ENCODE measurements at regions not wholly inside any gene's neighbourhood (a gene's known extent, or its start where the extent isn't known, plus 50 kb on each side); places are given as distances from the start of the nearest gene placed in this dataset.
A peak's percentile ranks its signal among the peaks of the same experiment; 100 is the strongest.
"Not testable (repeated sequence)": the region's sequence is repeated elsewhere in the genome, so short reads cannot be mapped to it uniquely, and the experiment has no call there.

DNA sequence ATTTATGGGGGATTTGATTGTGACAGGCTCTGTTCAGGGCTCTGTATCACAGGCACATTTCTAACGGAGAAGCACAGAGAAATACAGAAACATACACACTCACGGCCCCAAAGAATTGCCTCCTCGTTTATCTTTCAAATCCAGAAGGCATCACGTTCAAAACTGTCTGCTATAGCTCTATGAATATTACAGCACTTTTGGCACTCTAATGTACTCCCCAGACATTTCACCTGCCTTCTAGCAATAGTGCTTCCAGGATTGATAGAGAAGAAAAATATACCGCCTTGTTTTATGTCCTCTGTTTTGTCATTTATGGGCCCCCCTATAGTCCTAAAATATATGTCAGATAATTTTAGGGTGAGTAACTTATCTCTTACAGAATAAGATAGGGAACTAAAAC is 947.5 kb downstream of the ANKRD7 start:
- no peak for DNase-seq

DNA sequence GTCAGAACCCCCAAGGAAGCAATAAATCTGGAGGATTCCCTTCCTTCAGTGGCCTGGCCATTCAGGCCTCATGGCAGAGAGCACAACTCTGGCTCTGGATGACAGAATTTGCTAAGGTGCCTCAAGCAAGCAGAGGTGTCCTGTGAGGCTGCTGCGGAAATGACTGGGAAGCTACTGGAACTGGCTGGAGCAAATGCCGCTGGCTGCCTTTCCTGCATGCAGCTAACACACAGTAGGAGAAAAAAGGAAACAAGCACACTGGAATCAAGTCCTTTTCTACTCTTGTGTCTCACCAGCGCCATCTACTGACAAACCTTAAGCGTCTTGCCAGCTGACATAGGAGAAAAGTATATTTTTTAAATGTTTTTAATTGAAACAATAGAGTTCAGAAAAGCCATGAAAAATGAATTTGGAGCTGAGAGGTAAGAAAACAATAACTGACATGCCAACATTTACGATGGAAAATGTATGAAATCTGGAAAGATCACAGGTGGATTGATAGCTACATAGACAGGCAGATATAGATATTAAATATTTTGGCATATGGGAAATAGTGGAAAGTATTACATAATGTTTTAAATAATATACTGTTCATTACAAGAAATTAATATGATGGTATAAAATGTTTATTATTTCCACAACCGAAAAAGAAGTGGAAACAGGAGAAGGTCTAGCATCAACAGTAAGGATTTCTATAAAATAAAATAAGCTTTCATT is 951.6 kb downstream of the ANKRD7 start:
- peak; percentile 53 for DNase-seq

DNA sequence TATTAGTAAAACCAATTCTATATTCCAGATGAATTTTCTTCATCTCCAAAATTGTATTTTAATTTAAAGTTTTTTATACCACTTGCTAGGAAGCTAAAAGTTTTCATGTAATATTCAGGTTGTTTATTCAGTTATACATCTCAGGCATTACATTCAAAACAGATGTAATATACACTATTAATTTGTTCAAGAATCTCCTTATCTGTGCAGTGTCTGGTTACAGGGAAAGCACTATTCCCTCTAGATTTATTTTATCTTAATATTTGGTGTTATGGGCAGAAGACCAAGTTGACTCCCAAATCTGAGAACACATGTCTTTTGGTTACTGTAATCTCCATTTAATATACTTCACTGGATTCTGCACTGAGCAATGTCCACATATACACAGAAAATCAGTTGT is 953.4 kb downstream of the ANKRD7 start:
- no peak for DNase-seq

DNA sequence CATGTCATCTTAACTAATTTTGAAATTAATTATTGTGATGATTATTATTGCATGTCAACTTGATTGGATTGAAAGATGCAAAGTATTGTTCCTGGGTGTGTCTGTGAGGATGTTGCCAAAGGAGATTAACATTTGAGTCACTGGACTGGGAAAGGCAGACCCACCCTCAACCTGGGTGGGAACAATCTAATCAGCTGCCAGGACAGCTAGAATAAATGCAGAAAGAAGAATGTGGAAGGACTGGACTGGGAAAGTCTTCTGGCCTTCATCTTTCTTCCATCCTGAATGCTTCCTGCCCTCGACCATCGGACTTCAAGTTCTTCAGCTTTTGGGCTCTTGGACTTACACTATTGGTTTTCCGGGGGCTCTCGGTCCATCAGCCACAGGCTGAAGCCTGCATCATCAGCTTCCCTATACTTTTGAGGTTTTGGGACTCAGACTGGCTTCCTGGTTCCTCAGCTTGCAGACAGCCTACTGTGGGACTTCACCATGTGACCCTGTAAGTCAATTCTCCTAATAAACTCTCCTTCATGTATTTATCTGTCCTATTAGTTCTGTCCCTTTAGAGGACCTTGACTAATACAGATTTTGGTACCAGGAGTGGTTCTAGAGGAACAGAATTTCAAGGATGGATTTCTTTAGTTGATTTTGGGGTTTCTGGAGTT is 959.8 kb downstream of the ANKRD7 start:
- no peak for DNase-seq

DNA sequence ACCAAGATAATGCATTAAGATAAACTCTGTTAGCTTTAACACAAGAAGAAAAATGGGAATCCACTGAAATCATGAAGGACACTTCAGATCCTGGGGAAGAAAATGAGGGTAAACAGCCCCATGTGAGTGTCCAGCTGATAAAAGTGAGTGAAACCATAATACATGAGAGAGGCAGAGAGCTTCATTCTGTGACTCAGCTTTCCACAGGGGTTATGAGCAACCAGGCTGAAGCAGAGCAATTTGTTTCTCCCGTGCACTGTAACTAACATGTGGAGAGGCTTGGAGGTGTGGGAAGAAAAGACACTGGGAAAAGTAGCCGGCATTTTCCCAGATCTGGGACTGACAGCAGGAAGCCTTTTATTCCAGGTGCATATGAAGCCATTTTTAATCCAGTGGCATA is 971.7 kb downstream of the ANKRD7 start:
- no peak for DNase-seq

DNA sequence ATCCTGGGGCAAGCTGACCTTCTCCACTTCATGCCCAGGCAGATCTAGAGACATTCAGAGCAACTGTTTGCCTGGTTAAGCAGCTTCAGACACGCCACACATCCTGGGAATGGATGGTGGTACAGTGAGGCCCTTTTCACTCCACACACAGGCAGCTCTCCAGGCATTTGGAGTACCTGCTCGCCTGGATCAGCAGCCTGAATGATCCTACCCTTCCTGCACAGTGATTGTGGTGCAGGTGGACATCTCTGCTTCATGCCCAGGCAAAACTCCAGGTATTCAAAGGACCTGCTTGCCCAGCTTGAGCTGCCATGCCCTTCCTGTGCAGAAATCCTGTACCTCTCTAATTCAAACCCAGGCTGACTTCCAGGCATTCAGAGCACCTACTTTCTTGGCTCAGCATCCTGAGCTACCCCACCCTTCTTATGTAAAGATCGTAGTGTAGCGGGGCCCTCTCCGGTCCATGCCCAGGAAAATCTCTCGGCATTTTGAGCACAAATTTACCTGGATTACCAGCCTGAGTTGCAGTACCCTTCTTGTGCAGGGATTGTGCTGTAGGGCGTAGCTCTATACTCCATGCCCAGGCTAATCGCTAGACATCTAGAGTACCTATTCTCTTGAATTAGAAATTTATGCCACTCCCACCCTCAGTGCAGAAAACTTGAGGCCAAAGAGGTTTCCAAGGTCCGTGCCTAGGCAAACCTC is 972.8 kb downstream of the ANKRD7 start:
- DNase-seq = no peak

DNA sequence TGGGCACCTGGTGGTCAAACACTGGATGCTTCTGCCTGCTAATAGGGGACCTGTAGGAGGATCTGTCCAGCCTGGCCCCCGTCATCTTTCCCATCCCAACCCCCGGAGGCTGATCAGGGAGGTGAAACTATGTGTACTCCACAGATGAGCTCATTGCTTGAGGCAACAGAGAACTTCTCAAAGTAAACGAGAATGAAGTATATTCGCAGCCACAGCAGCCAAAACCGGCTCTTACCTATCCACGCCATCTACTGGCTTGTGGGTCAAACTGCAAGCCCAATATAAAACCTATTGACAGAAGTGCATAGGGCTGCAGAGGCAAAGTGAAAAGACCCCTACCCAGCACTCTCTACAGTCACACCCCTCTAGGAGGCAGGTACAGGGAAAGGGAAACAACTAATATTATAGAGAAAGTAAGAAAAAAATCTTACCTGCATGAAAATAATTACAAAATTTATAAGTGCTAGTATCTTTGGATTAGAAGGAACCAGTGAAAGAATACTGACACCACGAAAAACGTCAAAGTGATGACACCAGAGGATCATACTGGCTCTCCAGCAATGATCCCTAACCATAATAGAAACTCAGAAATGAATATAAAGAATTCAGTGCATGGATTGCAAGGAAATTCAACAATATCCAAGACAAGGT is 973.5 kb downstream of the ANKRD7 start:
- DNase-seq = peak; percentile 35

DNA sequence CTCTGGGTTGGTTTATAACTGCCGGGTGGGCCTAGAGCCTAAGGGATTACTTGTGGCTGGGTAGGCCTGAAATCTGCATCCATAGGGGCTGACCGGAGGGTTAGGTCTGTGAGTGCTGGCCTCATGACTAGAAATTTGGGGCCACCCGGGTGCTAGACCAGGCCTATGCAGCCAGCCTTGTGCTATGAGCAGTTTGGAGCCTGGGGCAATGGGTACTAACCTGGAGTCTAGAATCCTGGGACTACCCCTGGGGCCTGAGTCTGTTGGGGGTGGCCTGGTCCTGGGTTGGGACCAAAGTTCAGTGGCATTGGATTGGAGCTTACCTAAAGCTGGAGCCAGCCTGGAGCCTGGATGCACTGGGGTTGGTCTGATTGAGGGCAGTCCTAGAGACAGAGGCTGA is 995.2 kb downstream of the ANKRD7 start:
- no peak for DNase-seq

DNA sequence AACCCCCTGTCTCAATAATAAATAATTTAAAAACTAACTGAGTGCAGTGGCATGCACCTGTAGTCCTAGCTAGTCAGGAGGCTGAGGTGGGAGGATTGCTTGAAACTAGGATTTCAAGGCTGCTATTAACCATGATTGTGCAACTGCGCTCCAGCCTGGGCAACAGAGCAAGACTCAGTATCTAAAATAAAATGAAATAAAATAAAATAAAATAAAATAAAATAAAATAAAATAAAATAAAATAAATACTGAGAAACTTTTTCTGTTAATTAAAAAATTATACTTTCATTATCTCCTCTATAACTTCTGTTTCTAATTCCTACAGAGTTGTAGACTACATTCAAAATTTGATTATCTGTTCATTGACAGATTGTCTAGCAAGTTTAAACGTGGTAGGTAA is 999.4 kb downstream of the ANKRD7 start:
- DNase-seq = no peak

DNA sequence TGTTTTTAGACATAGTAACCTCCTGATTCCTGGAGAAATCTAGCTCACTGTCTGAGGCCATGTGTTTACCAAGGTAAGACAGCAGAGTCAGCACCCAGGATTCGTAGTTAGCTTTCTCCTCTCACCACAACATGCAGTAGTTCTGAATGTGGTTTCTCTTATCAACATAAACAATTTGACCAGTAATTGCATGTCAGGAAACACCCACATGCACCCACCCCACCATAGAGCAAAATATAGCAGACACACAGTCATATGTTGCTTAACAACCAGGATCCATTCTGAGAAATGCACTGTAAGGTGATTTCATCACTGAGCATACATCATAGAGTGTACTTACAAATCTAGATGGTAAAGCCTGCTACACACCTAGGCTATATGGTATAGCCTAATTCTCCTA is 1004.0 kb downstream of the ANKRD7 start:
- DNase-seq = no peak

DNA sequence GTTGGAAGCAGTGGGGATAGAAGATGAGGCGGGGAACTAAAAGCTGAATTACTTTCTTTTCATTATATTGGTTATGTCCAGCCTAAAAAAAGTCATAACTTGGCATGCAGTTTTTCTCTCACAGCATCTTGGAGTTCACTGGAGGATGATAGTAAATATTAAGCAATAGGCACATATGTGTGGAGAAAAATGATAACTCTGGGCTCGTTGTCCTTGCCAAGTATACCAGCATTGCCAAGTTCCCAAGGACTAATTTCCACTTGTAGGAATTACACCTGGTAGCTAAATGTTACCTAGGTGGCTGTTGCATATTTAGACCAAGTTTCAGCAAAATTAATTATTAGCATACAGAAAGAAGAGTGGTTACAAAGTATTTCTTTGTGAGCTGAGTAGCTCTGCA is 1007.6 kb downstream of the ANKRD7 start:
- no peak for DNase-seq

DNA sequence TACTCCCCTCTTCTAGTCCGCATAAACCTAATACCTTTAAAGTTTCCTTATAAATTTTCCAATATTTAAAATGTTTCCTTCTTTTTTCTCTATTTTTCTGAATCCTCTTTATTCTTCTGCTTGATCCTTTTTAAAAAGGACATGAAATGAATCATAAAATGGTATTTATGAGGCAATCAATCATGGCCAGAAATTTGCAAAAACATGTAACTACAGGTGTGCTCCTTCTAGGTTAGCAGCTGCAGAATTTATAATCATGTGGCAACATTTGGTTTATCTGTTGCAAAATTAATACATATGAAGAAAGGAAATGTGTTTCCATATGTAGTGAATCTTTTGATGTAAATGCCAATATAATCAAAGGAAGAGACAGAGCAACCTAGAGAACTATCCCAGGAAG is 1008.5 kb downstream of the ANKRD7 start:
- no peak for DNase-seq

DNA sequence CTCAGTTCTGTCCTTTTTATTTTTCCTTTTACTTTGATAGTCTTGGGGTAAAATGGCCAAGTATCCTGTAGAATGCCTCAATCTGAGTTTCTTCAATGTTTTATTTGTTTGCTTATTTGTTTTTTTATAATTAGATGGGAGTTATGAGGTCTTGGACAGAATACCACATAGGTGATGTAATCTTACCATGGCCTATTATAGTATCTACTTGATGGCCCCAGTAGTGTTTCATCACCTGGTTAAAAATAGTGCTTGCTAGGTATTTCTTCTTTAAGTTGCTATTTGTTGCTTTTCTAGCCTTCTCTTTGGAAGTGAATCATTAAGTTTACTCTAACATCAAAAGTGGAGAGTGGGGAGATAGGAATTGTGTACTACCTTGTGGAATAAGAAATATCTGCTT is 1020.0 kb upstream of the KCND2 start:
- no peak for DNase-seq

DNA sequence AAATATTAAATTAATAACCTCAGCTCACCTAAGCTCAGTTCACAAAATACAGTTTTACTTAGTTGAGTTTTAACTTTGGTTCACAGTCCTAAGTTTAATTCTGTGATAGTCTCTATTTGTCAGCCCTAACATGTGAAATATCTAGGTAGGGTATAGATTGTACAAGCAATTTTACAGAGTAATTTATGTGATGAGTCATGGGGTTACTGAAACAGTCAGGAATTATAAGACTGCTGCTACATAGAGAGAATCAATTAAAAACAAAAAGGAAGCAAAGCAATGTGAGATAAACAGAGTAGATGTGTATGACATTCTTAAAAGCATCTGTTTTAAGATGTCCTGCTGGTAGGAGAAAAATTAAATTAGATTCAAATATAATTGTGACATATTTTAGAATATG is 1018.2 kb upstream of the KCND2 start:
- no peak for DNase-seq

DNA sequence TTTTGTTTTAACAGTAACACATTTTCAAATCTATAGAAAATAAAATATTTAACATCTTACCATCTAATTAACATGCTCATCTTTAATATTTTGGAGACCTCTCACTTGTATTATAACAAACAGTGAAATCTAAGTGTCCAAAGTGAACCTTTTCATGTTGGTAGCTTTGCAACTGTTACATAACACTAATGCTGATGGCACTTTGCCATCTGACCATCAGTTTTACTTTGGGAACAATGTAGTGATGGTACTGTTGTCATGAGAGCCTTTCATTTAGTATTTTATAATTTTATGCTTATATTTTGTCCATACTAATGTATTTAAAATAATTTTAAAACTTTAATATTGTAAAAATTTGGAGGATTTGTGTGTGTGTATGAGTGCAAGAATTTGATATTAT is 1017.0 kb upstream of the KCND2 start:
- DNase-seq = no peak

DNA sequence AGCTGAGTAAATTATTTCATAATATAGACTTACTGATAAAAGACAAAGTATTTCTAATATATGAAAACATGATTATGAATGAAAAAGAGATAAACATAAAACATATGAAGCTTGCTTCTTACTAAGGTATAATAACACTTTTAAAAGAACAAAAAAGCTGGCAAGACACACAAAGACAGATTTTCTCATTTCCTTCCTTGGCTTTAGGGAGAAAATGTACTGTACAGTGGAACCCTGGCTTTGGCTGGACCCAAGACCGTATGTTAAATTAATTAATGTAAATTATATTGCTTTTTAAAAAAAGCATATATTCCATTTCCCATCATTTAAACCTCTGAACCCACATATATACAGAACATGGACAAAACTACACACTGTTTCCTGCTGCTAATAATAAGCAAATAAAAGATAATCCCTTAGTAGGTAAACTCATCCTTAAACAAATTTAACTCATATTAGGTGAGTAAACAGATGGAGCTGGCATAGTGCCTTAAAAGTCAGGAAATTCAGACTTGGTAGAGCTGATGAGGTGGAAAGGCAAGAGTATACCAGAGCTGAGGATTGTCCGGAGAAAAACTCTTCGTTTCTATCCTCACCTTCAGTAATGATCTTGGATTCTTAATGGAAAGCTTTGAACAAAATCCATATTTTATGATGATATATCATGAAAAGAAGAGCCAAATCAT is 1016.4 kb upstream of the KCND2 start:
- no peak for DNase-seq

DNA sequence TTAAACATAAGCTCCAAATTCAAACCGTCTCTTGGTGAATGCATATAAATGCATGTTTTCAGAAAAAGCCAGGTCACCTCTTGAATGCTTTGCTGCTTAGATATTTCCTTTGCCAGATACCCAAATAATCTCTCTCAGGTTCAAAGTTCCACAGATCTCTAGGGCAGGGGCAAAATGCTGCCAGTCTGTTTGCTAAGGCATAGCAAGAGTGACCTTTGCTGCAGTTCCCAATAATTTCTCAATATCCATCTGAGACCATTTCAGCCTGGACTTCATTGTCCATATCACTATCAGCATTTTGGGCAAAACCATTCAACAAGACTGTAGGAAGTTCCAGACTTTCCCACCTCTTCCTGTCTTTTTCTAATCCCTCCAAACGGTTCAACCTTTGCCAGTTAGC is 1006.2 kb upstream of the KCND2 start:
- not testable (repeated sequence) for DNase-seq

DNA sequence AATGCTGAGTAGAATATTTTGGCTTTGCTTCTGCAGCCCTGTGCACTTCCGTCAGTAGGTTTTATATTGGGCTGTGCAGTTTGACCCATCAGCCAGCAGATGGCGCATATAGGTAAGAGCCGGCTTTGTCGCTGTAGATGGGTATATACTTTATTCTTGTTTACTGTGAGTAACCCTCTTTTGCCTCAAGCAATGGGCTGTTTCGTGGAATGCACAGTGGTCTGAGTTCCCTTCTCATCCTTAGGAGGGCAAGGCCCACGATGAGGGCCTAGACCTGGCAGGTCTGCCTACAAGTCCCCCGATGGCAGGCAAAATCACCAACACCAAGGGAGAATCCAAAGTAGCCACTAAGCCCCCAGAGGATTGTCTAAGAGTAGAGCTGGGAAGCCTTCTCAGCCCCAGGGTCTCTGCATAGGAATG is 1002.9 kb upstream of the KCND2 start:
- peak; percentile 70 for DNase-seq

DNA sequence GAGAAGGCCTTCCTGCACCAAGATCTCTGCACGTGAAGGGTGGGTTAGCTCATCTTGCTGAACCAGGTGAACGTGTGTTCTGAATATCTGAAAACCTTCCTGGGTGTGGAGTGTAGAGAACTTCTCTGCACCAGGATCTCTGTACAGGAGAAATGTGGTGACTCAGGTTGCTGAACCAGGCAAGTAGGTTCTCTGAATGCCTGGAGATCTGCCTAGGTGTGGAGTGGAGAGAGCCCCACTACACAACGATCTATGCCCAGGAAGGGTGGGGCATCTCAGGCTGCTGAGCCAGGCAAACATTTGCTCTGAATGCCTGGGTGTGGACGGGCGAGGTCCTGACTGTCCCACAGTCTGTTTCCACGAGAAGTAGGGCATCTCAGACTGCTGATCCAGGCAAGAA is 1002.3 kb upstream of the KCND2 start:
- no peak for DNase-seq

DNA sequence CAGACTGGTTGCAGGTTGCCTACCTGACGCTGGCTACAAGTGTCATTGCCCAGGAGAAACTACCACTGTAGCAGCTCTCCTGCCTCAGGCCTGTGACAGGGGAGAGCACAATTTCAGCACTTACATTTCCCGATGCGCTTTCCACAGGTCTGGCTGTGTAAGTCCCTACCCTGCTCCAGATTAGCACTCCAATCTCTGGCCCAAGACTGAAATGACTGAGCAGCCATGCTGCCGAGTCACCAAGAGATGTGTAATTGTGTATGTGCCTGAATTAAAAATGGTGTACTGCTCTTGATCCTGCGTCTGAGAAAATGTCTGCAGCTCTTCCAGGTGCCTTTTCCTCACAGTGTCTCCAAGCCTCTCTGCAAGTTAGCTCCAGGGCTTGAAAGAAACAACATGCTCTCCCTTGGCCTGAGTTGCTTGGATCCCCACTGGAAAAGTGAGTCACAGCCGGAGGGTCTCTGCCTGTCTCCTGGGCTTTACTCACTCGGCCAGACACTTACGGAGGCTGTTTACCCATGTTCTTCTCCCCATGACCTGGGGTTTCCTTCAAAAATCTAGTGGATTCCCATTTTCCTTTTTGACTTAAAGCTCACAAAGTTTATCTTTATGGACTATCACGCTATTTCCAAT is 1001.7 kb upstream of the KCND2 start:
- DNase-seq = no peak

DNA sequence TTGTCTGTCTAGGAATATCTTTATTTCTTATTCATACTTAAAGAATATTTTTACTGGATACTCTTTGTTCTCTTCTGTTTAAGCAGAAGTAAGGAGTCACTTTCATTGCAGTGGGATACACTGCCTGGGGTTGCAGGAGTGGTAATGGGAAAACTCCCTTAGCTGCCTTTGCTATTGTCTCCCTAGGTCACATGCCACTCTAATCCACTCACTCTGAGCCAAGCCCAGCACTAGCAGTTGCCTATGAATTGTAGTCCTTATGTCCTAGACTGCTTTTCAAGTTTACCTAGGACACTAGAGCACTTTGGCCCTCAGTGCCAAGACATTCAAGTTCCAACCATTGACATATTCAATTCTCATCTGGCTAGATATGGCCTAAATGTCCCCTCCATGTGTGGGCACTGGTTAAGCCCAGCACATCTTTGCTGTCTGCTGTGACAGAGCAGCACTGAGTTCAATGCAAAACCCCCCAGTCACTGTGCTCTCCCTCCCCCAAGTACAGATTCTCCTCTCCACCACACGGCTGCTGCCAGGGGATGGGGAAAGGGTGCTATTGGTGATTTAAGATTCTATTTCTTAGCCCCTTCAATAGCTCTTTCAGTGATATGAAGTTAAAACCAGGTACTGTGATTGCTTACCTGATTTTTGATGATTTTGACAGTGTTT is 991.7 kb upstream of the KCND2 start:
- no peak for DNase-seq

DNA sequence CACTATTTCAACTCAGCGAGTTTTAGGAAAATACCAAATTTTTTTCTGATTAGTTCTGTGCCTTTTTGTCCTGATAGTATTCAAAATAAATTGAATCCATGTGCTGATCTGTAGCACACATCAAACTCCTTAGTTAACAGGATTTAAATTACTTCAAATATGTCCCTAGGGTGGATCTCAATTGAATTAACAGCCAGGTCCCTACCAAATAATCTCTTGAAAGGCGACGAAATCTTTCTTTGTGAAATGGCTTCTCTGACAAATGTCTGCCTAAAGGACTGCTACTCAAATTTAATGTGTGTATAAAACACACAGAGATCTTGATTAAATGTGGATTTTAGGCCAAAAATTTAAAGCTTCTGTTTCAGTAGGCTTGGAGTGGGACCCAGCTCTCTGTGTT is 989.6 kb upstream of the KCND2 start:
- DNase-seq = no peak

All from fibroblast of skin of scalp (primary cell).